H1 (cell line): ENCODE measurements at regions not wholly inside any gene's neighbourhood (a gene's known extent, or its start where the extent isn't known, plus 50 kb on each side); places are given as distances from the start of the nearest gene placed in this dataset.

Experiments
- CTCF ChIA-PET: fragments of 300-600 bp; sonication (Branson Sonifier 250); formaldehyde crosslinking; loops from one replicate; lab custom pipeline; 2021; ENCODE audit not compliant: partially characterized antibody; lab: Charles Lee
- POLR2A ChIA-PET: fragments of 300-600 bp; sonication (Branson Sonifier 250); formaldehyde crosslinking; loops from one replicate; lab custom pipeline; 2021; ENCODE audit warnings: inconsistent platforms; ENCODE audit not compliant: partially characterized antibody; lab: Charles Lee
- DNase-seq, 2 experiments: peaks; one replicate each; pipeline versions ENCODE4 v3.0.0 to v3.0.0-alpha.2; 2010 to 2022; ENCODE audit warnings: low spot score in 2 of 2, low read depth in 1 of 2, mixed read lengths in 1 of 2
- FAIRE-seq: peaks from 2 replicates; lab custom pipeline; 2011; peaks lifted over from hg19 to GRCh38; lab: Jason Lieb, UNC
- H2AFZ ChIP-seq: 2 replicates; pipeline ENCODE4 v1.8.1; 2012; ENCODE audit warnings: low read length, inconsistent platforms
- H2AK5ac ChIP-seq: 2 replicates; pipeline ENCODE4 v1.6.1; 2013; ENCODE audit warnings: low read depth, low read length
- H2BK120ac ChIP-seq: replicated peaks from 2 replicates; pipeline ENCODE3; 2013; ENCODE audit warnings: low read depth, low read length, inconsistent platforms
- H2BK12ac ChIP-seq: 2 replicates; pipeline ENCODE4 v1.6.1; 2013; ENCODE audit warnings: low read depth, low read length
- H2BK15ac ChIP-seq: 2 replicates; pipeline ENCODE4 v1.6.1; 2013; ENCODE audit warnings: low read length
- H2BK20ac ChIP-seq: 2 replicates; pipeline ENCODE4 v1.6.1; 2013; ENCODE audit warnings: low read length
- H2BK5ac ChIP-seq: 2 replicates; pipeline ENCODE4 v1.6.1; 2013; ENCODE audit warnings: low read depth, low read length
- H3K14ac ChIP-seq: 2 replicates; pipeline ENCODE4 v1.6.1; 2013; ENCODE audit warnings: inconsistent platforms; ENCODE audit not compliant: insufficient read length
- H3K18ac ChIP-seq: 2 replicates; pipeline ENCODE4 v1.6.1; 2013; ENCODE audit warnings: low read length; ENCODE audit errors: extremely low read depth
- H3K23ac ChIP-seq: 2 replicates; pipeline ENCODE4 v1.6.1; 2013; ENCODE audit warnings: inconsistent platforms; ENCODE audit not compliant: insufficient read length
- H3K23me2 ChIP-seq: 2 replicates; pipeline ENCODE4 v1.6.1; 2013; ENCODE audit warnings: low read depth, low read length
- H3K27ac ChIP-seq: 2 replicates; pipeline ENCODE4 v1.6.1; 2011; ENCODE audit warnings: low read depth, low read length, inconsistent platforms
- H3K27me3 ChIP-seq, 4 experiments: replicated peaks in 1 of 4; 1 replicate in 1 of 4; 2 replicates in 3 of 4; pipeline versions ENCODE4 v1.6.1 to v1.8.1; 2011 to 2013; ENCODE audit warnings: low read length in 3 of 4, mild to moderate bottlenecking in 3 of 4, inconsistent platforms in 2 of 4, mixed read lengths in 2 of 4, moderate library complexity in 1 of 4; ENCODE audit not compliant: control insufficient read depth in 3 of 4, insufficient read depth in 3 of 4; ENCODE audit errors: extremely low read depth in 1 of 4
- H3K36me3 ChIP-seq, 4 experiments: 2 replicates each; pipeline versions ENCODE4 v1.6.1 to v1.8.1; 2011 to 2013; ENCODE audit warnings: mild to moderate bottlenecking in 4 of 4, low read length in 3 of 4, moderate library complexity in 2 of 4, control low read depth in 1 of 4, inconsistent platforms in 1 of 4; ENCODE audit not compliant: insufficient read depth in 4 of 4, control insufficient read depth in 2 of 4
- H3K4ac ChIP-seq: replicated peaks from 2 replicates; pipeline ENCODE3; 2013; ENCODE audit warnings: low read length, low read depth, mixed read lengths, inconsistent platforms; ENCODE audit not compliant: insufficient read length
- H3K4me1 ChIP-seq, 4 experiments: replicated peaks in 1 of 4; 1 replicate in 1 of 4; 2 replicates in 3 of 4; pipeline versions ENCODE4 v1.6.1 to v1.8.1; 2011 to 2013; ENCODE audit warnings: low read length in 3 of 4, inconsistent platforms in 2 of 4, mixed read lengths in 1 of 4; ENCODE audit not compliant: insufficient read depth in 4 of 4, control insufficient read depth in 3 of 4
- H3K4me2 ChIP-seq, 2 experiments: 2 replicates each; pipeline versions ENCODE4 v1.6.1 to v1.8.1; 2011 to 2013; ENCODE audit warnings: low read depth in 2 of 2, low read length in 2 of 2, control low read depth in 1 of 2, inconsistent platforms in 1 of 2, mild to moderate bottlenecking in 1 of 2; ENCODE audit not compliant: insufficient read depth in 1 of 2
- H3K4me3 ChIP-seq, 4 experiments: fragments of 200-600, 300-600 bp in 1 of 4; sonication (generic), shearing (Covaris generic), sonication (Bioruptor Twin) in 1 of 4; 2 replicates each; pipeline versions ENCODE4 v1.5.1 to v1.8.1; 2011 to 2016; ENCODE audit warnings: low read length in 4 of 4, low read depth in 3 of 4, control low read depth in 2 of 4, inconsistent platforms in 2 of 4, mild to moderate bottlenecking in 2 of 4, mixed read lengths in 1 of 4, moderate library complexity in 1 of 4; ENCODE audit not compliant: insufficient read depth in 2 of 4; ENCODE audit errors: extremely low read depth in 1 of 4
- H3K56ac ChIP-seq: replicated peaks from 2 replicates; pipeline ENCODE3; 2013; ENCODE audit warnings: low read depth, mild to moderate bottlenecking, mixed read lengths, low read length, inconsistent platforms; ENCODE audit not compliant: insufficient read length
- H3K79me1 ChIP-seq: 2 replicates; pipeline ENCODE4 v1.6.1; 2013; ENCODE audit warnings: low read depth, low read length, control low read depth
- H3K79me2 ChIP-seq, 2 experiments: 2 replicates each; pipeline versions ENCODE4 v1.6.1 to v1.8.1; 2012 to 2013; ENCODE audit warnings: low read length in 2 of 2, mild to moderate bottlenecking in 2 of 2, inconsistent platforms in 1 of 2; ENCODE audit not compliant: insufficient read depth in 2 of 2, control insufficient read depth in 1 of 2
- H3K9ac ChIP-seq, 4 experiments: replicated peaks in 1 of 4; 1 replicate in 1 of 4; 2 replicates in 3 of 4; pipeline versions ENCODE4 v1.6.1 to v1.8.1; 2011 to 2013; ENCODE audit warnings: low read depth in 3 of 4, low read length in 3 of 4, control low read depth in 2 of 4, mild to moderate bottlenecking in 2 of 4, moderate library complexity in 2 of 4, inconsistent platforms in 1 of 4; ENCODE audit errors: extremely low read depth in 1 of 4
- H3K9me3 ChIP-seq, 2 experiments: 2 replicates each; pipeline versions ENCODE4 v1.6.1 to v1.8.1; 2012 to 2013; ENCODE audit warnings: mild to moderate bottlenecking in 2 of 2, moderate library complexity in 2 of 2, control low read depth in 1 of 2, inconsistent platforms in 1 of 2, low read depth in 1 of 2, low read length in 1 of 2, mixed read lengths in 1 of 2; ENCODE audit not compliant: insufficient read depth in 2 of 2
- H4K20me1 ChIP-seq, 2 experiments: replicated peaks in 1 of 2; 2 replicates each; pipeline versions ENCODE3 to v1.8.1; 2011 to 2013; ENCODE audit warnings: inconsistent platforms in 2 of 2, low read length in 2 of 2, mild to moderate bottlenecking in 1 of 2; ENCODE audit not compliant: insufficient read depth in 2 of 2, control insufficient read depth in 1 of 2
- H4K5ac ChIP-seq: 2 replicates; pipeline ENCODE4 v1.6.1; 2013; ENCODE audit warnings: low read length, low read depth, mixed read lengths, inconsistent platforms; ENCODE audit not compliant: insufficient read length
- H4K8ac ChIP-seq: 2 replicates; pipeline ENCODE4 v1.8.0; 2013; ENCODE audit warnings: mild to moderate bottlenecking, moderate library complexity, low read length, inconsistent platforms; ENCODE audit not compliant: insufficient read depth; ENCODE audit errors: extremely low read depth
- H4K91ac ChIP-seq: replicated peaks from 2 replicates; pipeline ENCODE3; 2013; ENCODE audit warnings: low read length, mixed read lengths, inconsistent platforms; ENCODE audit not compliant: insufficient read length
- BCL11A ChIP-seq, 2 experiments: IDR thresholded peaks; one replicate each; pipeline ENCODE4 v1.6.1; 2011; ENCODE audit warnings: low read depth in 2 of 2, low read length in 2 of 2, mild to moderate bottlenecking in 2 of 2
- CBX5 ChIP-seq: fragments of 300-800, 300-1000 bp; sonication (generic); IDR thresholded peaks from 2 replicates; pipeline ENCODE4 v1.7.1; 2016; ENCODE audit warnings: antibody characterized with exemption, low read length, low read depth
- CEBPB ChIP-seq: IDR thresholded peaks from 2 replicates; pipeline ENCODE4 v1.6.1; 2012; ENCODE audit warnings: low read depth, low read length
- E2F6 ChIP-seq: IDR thresholded peaks from 2 replicates; pipeline ENCODE4 v1.6.1; 2012; ENCODE audit warnings: inconsistent platforms
- GABPA ChIP-seq: IDR thresholded peaks from 2 replicates; pipeline ENCODE4 v1.6.1; 2011; ENCODE audit warnings: mild to moderate bottlenecking, low read length, moderate library complexity, borderline replicate concordance; ENCODE audit not compliant: insufficient read depth
- HDAC6 ChIP-seq: IDR thresholded peaks from one replicate; pipeline ENCODE4 v1.7.1; 2012; ENCODE audit warnings: low read depth, mild to moderate bottlenecking, inconsistent platforms, low read length, moderate library complexity
- JUND ChIP-seq: IDR thresholded peaks from 2 replicates; pipeline ENCODE4 v1.6.1; 2011; ENCODE audit warnings: mild to moderate bottlenecking, improper control_type of control experiment, low read length
- PHF8 ChIP-seq: fragments of 200-600 bp; sonication (generic); conservative IDR thresholded peaks from 2 replicates; pipeline ENCODE4 v1.7.1; 2012; ENCODE audit warnings: low read depth, mild to moderate bottlenecking, inconsistent platforms, low read length, moderate library complexity
- RAD21 ChIP-seq, 2 experiments: IDR thresholded peaks in 1 of 2; conservative IDR thresholded peaks in 1 of 2; 2 replicates each; pipeline ENCODE4 v1.6.1; 2011; ENCODE audit warnings: low read depth in 2 of 2, low read length in 2 of 2, improper control_type of control experiment in 1 of 2, inconsistent platforms in 1 of 2, mild to moderate bottlenecking in 1 of 2, moderate library complexity in 1 of 2
- SIRT6 ChIP-seq: IDR thresholded peaks from one replicate; pipeline ENCODE4 v1.7.1; 2012; ENCODE audit warnings: low read length, inconsistent platforms
- TAF1 ChIP-seq: IDR thresholded peaks from 2 replicates; pipeline ENCODE4 v1.6.1; 2011; ENCODE audit warnings: mild to moderate bottlenecking, low read depth, low read length
- TEAD4 ChIP-seq: IDR thresholded peaks from 2 replicates; pipeline ENCODE4 v1.6.1; 2012; ENCODE audit warnings: low read depth, low read length, inconsistent platforms, mixed read lengths
- WGBS, 2 experiments: shearing (Covaris generic) in 1 of 2; methylation state at CpG; one replicate each; pipeline versions ENCODE4 v1.1.6 to v1.1.7; 2013 to 2015; ENCODE audit warnings: low lambda C conversion rate in 2 of 2, mixed read lengths in 2 of 2, inconsistent platforms in 1 of 2, low coverage in 1 of 2, missing lambda C conversion rate in 1 of 2; ENCODE audit not compliant: insufficient replicate concordance in 2 of 2, insufficient coverage in 1 of 2, insufficient read length in 1 of 2; ENCODE audit errors: extremely low coverage in 1 of 2, missing lambda C conversion rate in 1 of 2; 5-methylcytosine and 5-hydroxymethylcytosine counted together

DNA sequence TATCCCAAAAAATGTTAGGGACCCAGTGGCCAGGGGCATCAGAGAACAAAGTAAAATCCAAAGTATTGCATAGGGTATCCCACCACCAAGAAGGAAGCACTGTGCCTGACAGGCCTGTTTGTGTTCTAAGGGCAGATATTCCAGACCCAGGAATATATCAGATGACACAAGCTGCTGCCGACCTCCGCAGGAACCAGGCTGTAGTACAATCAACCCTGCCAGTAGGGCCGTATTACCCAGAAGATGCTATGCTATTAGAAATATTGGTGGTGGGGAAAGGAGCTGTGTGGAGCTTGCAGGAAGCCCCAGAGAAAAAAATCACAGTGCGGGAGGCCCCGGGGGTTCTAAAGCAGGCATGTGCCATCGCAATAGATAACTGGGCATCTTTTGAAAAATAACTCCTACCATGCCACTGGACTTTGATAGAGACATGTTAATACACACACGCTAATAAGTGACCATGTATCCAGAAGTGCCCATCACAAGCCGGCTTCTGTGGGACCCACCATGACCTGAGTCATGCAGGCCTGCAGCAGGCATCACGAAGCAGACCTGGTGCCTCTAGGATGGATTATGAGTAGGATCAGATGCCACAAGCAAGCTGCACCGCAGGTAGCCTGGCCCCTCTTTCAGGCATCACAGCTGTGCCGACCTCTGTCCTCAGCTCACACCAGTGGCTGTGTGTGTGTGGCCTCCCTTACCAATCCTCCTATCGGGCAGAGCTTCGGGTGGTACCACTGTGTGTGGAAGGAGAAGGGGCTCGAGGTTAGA lies 242.7 kb downstream of the BCL11B start:
- Histone ChIP-seq H2BK5ac (no peak overlapping the region), H2AFZ (no peak overlapping the region), H3K79me2 (no peaks in the 10 kb centered on the region), H3K9ac (no peak overlapping the region), H4K8ac (no peak overlapping the region), H3K4ac (no peak overlapping the region), H4K20me1 (no peaks in the 10 kb centered on the region), H3K27ac (no peak overlapping the region), H3K4me2 (no peak overlapping the region), H2BK12ac (no peak overlapping the region), H3K4me1 (peaks cover 0 to 2% (median 0%) of the 10 kb centered on the region in 4 experiments; a peak in 1 of 7 replicates), H4K5ac (no peak overlapping the region), H3K18ac (no peak overlapping the region), H3K36me3 (no peaks in the 10 kb centered on the region), H3K9me3 (no peaks in the 10 kb centered on the region), H2BK120ac (no peak overlapping the region), H4K91ac (no peak overlapping the region), H2BK15ac (no peak overlapping the region), H3K56ac (no peak overlapping the region), H3K4me3 (no peak overlapping the region), H2AK5ac (no peak overlapping the region), H3K14ac (no peak overlapping the region), H3K23ac (no peak overlapping the region), H3K23me2 (no peaks in the 10 kb centered on the region), H3K79me1 (no peaks in the 10 kb centered on the region), H3K27me3 (no peaks in the 10 kb centered on the region; a peak in 1 of 7 replicates), H2BK20ac (no peak overlapping the region)
- ChIA-PET CTCF (interaction anchor here (0.6 to 2.0 kb wide), 4 partner anchors 9 to 360 kb away, joined by 3 to 5 read pairs (median 4); no protein-coding TSS in a partner anchor), POLR2A (no interaction called here)
- WGBS, 2 experiments: 88% methylated on average over 14 of the region's 14 CpGs; no CpG with 5 or more reads in 1 of the 2 experiments
- DNase-seq: no peak
- no peak for FAIRE-seq
- TF ChIP-seq JUND (no peak), CBX5 (no peak), SIRT6 (no peak), GABPA (no peak), PHF8 (no peak), TAF1 (no peak), BCL11A (IDR thresholded peaks at IDR 0.05; ENCODE audit: low read depth in 2 of 2, low read length in 2 of 2) (no peak), TEAD4 (no peak), E2F6 (no peak), CEBPB (no peak), HDAC6 (no peak), RAD21 (IDR thresholded peaks at IDR 0.05 in 1 of 2, conservative IDR thresholded peaks at IDR 0.05 in 1 of 2; ENCODE audit: low read depth in 2 of 2, low read length in 2 of 2) (no peak)
